GM19467 (cell line): ENCODE measurements at regions not wholly inside any gene's neighbourhood (a gene's known extent, or its start where the extent isn't known, plus 50 kb on each side); places are given as distances from the start of the nearest gene placed in this dataset.

Source experiments
- ATAC-seq: cut with Tn5 transposase; IDR thresholded peaks from one replicate; pipeline ENCODE4 v1.9.1; 2021; ENCODE audit warnings: mild to moderate bottlenecking, moderate library complexity; ENCODE audit not compliant: unreplicated experiment

DNA sequence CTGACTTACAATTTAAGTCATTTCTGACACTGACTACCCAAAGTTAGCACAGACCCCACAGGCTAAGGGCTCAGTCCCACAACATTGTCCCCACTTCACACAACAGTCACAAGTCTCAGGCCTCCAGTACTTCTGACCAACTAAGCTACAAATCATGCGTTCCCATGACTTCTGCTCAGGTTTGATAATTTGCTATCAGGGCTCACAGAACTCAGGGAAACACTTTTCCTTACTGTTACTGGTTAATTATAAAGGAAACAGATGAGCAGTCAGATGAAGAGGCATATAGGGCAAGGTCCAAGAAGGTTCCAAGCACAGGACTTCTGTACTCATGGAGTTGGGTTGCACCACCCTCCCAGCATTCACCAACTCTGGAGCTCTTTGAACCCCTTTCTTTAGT is 151.2 kb upstream of the TNR start:
- no peak for ATAC-seq

DNA sequence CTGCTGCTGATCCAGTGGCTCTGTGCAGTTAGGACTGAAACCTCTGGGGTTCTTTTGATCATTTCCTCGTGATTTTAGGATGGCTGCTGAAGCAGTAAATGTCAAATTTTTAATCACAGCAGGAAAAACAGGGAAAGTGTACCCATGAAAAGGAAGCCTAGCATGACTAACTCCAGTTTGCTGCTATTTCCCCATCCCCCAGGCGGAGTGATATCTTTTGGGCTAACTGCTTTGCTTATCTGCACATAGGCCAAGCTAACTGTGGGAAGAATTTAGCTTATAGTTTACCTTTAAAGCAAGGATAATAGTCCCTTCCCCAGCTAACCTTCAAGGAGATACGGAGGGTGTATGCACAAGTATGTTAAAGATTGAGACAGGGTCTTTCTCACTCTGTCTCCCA is 149.8 kb upstream of the TNR start:
- no peak for ATAC-seq

DNA sequence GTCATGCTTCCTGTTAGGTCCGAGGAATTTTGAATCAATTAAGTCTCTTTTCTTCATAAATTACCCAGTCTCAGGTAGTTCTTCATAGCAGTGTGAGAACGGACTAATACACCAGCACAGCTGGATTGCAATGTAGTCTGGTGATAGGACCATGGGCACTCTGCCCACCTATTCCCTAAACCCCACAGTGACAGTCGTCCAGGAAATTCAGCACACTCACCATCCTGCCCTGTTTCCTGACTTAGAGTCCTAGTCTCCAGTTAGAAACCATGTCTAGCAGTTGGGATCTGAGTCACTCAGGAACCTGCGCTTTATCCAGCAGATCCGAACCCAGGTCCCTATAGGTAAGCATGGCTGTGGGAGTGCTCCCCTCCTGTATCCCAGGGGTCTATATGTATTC is 149.3 kb upstream of the TNR start:
- ATAC-seq = no peak

DNA sequence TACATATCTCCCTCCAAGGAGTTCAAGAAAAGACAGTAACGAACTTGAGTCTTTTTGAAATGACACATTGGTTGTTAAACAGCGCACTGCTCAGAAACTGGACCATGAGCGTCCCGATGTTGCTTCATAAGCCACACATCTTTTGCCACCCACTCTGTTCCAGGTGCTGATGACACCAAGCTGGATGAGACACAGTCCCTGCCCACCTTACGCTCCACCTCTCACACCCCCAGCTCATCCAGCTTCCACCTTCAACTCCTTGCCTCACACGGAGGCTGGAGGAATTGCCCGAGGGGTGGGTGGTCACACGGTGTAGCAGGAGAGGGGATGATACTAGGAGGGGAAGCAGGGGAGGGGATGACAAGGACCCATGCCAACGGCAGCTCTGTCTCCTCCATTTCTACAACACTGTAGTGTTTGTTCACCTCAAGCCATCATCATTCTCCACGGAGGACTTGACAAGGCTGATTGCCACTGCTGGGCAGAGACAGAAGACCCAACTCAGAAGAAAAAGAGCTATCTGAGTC is 148.5 kb upstream of the TNR start:
- ATAC-seq = no peak

DNA sequence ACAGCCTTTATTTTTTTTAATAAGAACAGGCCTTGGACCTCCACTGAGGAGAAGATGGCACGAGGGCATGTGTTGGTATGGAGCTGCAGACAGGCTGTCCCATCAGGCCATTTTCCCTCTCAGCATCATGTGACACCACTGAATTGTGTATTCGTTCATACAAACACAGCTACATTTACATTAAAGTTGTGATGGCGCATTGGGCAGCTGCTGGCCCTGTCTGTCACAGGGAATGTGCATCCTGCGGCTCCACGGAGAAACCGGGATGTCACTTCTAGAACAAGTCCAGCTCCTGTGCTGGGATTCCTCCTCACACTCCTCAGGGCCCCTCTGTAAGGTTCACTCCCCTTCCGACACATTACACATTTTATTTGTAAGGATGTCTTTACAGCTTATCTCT is 147.6 kb upstream of the TNR start:
- no peak for ATAC-seq

DNA sequence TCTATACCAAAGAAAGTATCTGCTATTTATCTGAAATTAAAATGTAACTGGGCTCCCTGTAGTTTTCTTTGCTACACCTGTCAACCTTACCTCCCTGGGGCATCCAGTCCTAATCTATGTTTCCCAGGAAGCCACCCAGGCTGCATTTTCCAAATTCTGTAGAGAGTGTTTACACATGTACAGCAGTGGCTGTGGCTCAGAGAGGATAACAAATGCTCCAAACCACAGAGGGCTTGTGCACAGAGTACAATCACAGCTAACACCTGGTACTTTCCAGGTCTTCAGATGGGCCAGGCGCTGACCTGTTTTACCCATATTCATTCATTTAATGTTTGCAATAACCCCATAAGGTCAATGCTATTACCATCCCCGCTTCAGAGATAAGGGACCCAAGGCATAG is 146.5 kb upstream of the TNR start:
- no peak for ATAC-seq

DNA sequence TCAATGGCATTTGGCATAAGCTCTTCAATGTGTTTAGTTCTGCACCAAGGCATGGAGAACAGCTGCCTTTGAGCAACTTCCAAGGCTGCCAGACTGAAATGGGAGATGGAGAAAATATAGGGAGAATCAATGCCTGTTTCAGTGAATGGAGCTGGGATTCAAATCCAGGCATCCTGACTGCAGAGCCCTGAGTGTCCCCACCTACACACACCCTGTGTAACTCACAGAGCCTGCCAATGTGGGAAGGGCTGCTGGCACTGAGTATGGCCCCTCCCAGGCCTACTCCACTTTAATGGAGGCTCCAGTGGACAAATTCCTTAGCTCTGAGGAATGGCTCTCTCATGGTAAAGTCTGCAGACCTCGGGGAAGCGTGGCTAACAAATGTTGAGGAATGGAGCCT is 145.6 kb upstream of the TNR start:
- ATAC-seq = no peak

DNA sequence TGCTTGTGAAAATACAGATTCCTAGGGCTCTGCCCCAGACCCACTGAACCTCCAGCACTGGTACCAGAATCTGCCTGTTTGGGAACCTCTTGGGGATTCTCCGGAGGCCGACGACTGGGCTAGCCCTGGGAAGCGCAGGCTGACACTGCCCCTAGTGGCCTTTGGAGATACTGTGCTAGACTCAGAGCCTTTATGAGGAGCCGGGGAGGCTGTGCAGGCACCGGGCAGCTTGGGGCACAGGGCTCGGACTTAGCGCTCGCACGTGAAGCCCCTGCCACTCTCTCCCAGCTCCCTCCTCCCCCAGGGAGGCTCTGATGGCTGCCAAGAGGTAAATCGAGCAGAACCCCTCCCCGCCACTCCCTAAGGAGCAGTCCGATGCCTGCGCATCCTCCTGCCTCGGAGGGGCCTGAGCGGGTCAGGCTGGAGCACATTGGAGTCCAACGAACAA is 144.6 kb upstream of the TNR start:
- ATAC-seq = peak; percentile 76

DNA sequence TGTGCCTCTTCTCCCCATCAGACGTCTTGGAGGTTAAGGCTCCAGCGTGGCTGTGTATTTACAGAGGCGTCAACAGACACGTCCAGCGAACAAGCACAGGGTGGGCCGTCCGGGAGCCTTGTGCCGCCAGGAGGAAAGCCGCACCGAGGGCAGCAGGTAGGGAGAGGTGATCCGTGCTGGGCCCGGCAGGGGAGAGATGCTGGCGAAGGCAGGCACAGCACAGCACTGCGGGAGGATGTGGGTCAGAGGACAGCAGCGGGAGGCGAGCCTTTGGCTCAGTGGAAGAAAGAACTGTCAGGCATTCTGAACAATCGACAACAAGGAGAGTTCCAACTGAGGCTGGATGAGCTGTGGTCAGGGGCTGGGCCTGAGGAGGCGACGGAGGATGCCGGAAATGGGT is 144.1 kb upstream of the TNR start:
- no peak for ATAC-seq

DNA sequence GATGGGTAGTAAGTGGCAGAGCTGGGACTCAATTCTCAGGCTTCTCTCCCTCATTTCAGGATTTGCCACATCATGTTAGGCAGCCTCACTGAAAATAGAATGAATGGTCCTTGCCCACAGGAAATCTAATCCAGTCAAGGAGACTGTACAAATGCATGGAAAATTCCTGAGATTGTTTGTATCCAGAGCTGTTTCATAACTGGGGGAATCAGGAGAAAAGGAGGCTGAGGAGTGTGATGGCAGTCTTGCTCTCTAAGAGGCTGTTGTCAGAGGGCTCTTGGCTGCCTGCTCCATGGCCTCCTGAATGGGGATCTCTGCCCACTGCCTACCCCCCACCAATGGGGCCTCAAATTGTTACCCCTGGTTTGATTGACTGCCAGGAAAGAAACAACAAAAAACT is 141.9 kb upstream of the TNR start:
- ATAC-seq = no peak

DNA sequence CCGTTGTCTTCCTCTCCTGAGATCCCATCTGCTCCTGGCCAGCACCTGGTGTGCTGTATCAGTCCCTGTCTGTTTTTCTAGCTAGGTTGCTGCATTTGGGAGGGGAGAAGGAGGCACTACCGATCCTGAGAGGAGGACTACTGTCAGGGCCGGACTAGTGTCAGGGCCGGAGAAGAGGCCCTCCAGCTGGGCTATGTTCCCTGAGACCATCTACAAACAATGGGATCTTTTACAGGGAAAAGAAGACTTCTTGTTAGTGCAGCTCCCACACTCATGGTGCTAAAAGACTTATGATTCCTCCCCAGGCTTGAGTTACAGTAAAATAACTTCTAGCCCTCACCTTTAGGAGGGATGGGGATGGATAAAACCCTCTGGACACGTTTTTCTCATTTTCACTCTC is 141.0 kb upstream of the TNR start:
- ATAC-seq = no peak

DNA sequence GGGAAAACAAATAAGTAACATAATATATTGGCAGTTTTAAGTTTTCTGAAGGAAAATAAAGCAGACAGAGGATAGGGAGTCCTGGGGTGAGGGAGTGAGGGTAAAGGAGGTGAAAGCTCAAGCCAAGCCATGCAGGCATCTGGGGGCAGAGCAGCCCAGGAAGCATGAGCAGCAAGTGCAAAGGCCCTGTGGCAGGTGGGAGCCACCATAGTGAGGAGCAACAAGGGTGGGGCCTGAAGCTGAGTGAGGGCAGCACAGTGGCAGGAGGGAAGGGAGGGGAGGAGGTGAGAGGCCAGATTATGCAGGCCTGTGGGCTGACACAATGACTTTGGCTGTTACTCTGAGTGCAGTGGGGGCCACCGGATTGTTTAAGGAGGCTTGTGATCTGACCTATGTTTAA is 138.8 kb upstream of the TNR start:
- no peak for ATAC-seq

DNA sequence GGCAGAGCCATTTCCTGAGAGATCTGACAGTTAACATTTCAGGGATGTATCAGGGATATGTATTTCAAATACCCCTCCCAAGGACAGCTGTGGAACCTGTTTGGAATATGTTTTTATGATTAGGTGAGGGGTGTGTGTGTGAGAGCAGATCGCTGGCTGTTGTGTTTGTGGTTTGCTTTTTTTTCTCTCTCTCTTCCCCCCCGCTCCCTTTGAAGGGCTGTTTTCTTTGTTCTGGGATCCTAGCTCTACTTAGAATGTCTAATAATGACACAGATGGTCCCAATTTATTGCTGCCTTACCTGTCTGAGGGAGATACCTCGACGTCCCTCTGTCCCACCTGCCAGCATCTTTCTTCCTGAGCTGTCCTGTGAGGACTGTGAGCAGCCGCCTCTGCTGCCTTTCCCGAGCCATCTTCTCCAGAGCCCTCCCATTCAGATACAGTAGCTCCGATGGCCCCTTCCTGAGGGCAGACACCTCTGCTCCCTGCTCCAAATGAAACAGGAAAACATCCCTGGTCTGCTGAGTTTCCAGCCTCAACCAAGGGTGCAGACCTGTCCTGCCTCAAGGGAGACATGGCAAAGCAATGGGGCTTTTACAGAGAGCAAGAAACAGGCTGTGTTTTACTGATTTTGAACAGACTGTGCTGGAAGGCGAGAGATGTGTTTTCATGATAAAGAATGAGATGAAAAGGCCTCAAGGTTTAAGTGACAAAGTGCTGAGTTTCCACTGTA is 138.0 kb upstream of the TNR start:
- no peak for ATAC-seq

DNA sequence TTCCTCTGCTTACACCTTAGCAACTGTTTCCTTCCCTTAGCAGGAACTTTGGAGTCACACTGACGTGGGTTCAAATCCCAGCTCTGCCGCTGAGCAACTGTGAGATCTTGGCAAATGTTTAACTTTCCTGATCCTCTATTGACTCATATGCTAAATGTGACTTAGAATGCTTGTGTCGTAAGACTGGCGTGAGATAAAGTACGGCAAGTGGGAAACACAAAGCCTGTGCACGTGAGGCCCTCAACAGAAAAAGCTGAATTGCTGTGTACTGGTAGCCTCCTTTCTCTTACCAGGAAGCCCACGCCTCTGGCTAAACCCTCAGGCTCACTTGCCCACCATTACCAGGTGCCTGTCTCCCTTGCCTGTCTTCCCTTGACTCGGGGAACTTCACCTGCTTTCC is 135.4 kb upstream of the TNR start:
- ATAC-seq = no peak

DNA sequence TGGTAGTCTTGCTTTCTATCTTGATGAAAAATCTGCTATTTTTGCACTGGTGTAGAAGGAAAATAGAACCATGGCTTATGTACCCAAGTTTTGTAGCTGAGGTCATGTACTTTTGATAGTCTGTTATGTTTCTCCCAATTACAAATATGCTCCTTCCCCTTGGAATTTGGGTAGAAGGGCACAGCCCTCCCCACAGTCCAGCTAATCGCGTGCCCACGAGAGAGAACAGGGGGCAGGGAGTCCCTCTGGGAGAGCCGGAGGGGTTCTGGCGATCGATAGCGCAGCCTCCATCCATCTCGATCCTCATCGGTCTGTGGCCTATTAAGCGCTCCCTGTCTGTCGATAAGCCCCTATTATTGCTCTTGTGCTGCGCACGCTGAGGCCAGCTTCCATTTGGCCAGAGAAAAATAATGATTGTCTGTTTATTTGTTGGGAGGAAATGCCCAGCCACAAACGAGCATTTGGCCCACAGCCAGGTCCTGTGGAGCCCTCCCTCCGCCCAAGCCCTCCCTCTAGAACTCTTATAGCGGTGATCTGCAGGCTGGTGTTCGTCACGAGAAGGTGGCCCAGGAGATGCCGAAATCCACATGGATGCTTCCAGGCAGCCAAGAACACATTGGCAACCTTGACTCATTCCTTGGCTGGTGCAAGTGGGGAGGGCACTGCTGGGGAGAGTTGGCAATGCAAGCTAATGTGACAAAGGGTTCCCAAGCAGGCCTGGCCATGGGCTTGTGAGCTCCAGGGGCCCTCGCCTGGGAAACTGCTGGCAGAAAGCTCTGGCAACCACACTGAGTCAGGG is 134.7 kb upstream of the TNR start:
- ATAC-seq = no peak

DNA sequence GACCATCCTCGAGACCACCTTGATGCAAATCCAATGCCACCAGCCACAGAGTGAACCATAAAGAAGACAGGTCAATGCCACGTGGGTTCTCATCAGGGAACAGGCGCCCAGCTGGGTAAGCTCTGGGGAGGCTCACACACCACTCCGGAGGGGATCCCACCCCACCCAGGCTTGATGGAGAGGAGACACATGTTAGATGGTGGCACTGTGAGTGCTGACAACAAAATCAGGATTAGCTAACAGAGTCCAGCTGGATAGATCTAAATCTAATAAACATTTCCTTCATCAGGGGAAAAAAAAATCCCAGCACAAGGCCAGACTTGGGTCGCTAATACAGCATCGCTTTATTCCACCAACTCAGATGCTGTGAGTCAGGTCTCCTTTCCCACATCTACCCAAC is 132.2 kb upstream of the TNR start:
- ATAC-seq = no peak

DNA sequence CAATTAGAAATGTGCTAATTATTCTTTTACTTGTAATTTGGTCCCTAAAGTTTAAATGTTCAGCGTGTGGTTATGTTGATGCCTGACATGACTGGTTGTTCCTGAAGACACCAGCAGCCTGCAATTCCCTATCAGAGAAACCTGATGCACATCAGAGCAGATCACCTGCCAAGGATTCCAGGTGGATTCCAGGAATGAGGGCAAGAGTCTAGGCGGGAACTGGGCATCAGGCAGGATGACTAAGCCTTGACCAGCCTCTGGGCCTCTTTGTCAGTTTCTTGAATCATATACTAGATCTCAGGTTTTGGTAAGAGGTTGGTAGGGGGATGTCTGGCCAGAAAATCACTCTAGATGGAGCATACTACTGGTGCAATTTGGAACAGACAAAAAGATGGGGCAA is 130.7 kb upstream of the TNR start:
- ATAC-seq = no peak

DNA sequence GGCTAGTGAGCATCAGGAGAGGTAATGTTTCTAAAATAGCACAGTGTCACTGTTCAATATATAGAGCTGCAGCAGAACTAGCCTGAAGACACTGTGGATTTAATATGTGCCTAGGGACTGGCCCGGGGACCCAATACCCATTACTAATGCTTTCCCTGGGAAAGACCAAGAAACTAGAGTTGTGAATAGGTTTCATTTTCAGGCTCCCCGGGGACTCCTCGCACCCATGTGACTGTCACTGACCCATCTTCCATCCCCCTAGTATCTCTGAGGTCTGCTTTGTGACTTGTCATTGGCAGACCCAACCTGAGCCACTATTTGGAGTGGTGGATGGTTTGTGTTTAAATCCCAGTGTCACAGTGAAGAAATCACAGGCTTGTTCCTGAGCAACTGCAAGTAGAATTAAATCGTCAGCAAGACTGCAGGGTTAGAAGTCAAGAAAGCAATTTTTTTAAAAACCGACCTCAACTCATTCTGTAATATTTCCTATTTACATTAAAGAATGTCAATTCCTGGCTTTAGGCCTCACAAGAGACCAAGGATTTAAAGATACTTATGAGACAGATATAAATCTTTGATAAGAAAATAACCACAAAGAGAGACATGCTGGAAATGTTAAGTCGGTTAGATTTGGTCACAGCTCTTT is 130.0 kb upstream of the TNR start:
- ATAC-seq = peak; percentile 73

DNA sequence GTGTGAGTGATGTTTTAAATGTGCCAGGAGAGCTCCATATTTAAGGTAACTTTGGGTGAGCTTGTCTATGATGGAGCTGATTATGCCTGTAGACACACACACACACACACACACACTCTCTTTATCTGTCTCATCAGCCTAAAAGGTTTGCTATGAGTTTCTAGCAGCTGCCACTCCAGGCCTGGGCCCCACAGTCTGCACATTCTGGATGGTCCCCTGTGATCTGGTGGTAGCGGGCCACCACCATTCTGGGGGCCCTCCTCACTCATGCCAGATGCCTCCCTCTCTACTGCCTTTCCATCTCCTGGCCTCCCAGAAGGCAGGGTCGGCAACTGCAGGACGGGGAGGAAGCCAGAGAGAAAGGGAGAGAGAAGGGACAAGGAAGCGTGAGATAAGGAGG is 129.2 kb upstream of the TNR start:
- ATAC-seq = no peak

DNA sequence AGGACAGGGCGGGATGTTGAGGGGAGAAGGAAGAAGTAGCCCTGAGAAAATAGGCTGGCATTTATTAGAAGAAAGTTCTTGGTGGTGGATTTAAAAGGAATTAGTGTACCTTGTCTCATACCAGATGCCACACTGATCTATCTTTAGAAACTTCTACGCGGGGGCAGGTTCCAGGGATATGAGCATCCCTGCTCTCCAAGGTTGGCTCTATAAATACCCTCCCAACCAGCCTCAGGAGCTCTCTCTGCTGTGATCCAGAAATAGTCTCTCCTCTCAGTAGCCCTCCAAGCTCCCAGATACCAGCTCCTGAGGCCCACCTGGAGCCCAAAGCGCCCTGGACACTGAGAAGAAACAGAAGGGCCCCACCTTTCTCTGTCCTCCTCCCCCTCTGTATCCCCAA is 128.3 kb upstream of the TNR start:
- ATAC-seq = no peak

DNA sequence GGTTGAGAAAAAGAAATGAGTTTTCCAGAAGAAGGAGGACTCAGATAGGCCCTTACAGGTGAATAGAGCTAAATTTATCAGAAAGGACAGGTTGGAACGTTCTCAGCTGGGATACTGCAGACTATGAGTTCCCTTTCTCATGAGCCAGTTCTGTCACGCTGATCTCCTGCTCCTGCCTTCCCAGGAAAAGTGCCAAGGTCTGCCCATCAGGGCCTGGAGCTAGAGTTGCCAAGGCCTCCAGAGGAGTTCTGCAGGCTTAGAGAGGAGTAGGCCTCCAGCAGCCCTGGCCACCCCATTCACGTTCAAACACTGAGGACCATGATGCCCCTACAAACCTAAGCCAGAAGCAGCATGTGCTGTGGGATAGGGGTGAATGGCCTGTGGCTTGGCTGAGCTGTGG is 126.8 kb upstream of the TNR start:
- ATAC-seq = no peak

DNA sequence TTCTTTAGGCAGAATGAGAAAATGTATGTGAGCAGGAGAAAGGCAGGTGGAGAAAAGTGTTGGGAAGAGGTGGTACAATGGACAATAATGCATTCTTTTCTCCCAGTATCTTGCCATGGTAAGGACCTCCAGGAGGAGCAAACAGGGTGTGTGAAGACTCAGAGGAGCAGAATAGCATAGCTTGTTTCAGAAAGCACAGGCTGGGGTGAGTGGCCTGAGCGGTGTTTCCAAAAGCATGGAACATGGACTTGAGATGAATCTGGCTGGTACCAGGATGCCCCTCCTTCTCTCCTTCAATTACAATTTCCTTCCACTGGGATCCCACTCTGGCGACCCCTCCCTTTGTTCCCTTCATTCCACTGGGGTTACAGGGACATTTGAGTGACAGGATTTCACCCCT is 123.4 kb upstream of the TNR start:
- ATAC-seq = no peak
